Mesendoderm (in vitro differentiated cells): ENCODE measurements at regions not wholly inside any gene's neighbourhood (a gene's known extent, or its start where the extent isn't known, plus 50 kb on each side); places are given as distances from the start of the nearest gene placed in this dataset.

Experiments used
- DNase-seq: peaks from one replicate; pipeline ENCODE4 v3.0.0; 2013
- H2AK5ac ChIP-seq: 2 replicates; pipeline ENCODE4 v1.6.1; 2013; ENCODE audit warnings: low read length, inconsistent platforms
- H2BK120ac ChIP-seq: 2 replicates; pipeline ENCODE4 v1.6.1; 2013; ENCODE audit warnings: low read depth, mild to moderate bottlenecking, low read length, moderate library complexity, mixed read lengths
- H2BK15ac ChIP-seq: replicated peaks from 2 replicates; pipeline ENCODE4 v1.6.1; 2013; ENCODE audit warnings: low read depth, mild to moderate bottlenecking, moderate library complexity
- H2BK5ac ChIP-seq: 2 replicates; pipeline ENCODE4 v1.6.1; 2013; ENCODE audit warnings: low read length, inconsistent platforms
- H3K18ac ChIP-seq: 2 replicates; pipeline ENCODE4 v1.6.1; 2013; ENCODE audit warnings: mild to moderate bottlenecking, low read length, mixed read lengths
- H3K23ac ChIP-seq: one replicate; pipeline ENCODE4 v1.6.1; 2013; ENCODE audit warnings: low read length
- H3K27ac ChIP-seq: 2 replicates; pipeline ENCODE4 v1.5.1; 2013; ENCODE audit warnings: low read depth, mild to moderate bottlenecking, inconsistent platforms, low read length, moderate library complexity
- H3K27me3 ChIP-seq: 2 replicates; pipeline ENCODE4 v1.6.1; 2013; ENCODE audit warnings: low read length, control low read depth, mild to moderate bottlenecking, inconsistent platforms; ENCODE audit not compliant: insufficient read depth, poor library complexity
- H3K36me3 ChIP-seq: 2 replicates; pipeline ENCODE4 v1.6.1; 2013; ENCODE audit warnings: low read length, inconsistent platforms; ENCODE audit not compliant: control insufficient read depth, insufficient read depth
- H3K4ac ChIP-seq: one replicate; pipeline ENCODE4 v1.6.1; 2013; ENCODE audit warnings: low read depth, mild to moderate bottlenecking, low read length, moderate library complexity
- H3K4me1 ChIP-seq: 2 replicates; pipeline ENCODE4 v1.6.1; 2013; ENCODE audit warnings: low read depth, low read length, inconsistent platforms; ENCODE audit not compliant: control insufficient read depth
- H3K4me2 ChIP-seq: 2 replicates; pipeline ENCODE4 v1.6.1; 2013; ENCODE audit warnings: low read length
- H3K4me3 ChIP-seq: 2 replicates; pipeline ENCODE4 v1.5.1; 2013; ENCODE audit warnings: mild to moderate bottlenecking, low read length
- H3K56ac ChIP-seq: one replicate; pipeline ENCODE4 v1.6.1; 2013; ENCODE audit warnings: low read length
- H3K79me1 ChIP-seq: 2 replicates; pipeline ENCODE4 v1.6.1; 2013; ENCODE audit warnings: low read length, inconsistent platforms
- H3K79me2 ChIP-seq: 2 replicates; pipeline ENCODE4 v1.6.1; 2013; ENCODE audit warnings: mild to moderate bottlenecking, low read length; ENCODE audit not compliant: control insufficient read depth, insufficient read depth
- H3K9ac ChIP-seq: 2 replicates; pipeline ENCODE4 v1.6.1; 2013; ENCODE audit warnings: low read length, inconsistent platforms
- H4K5ac ChIP-seq: one replicate; pipeline ENCODE4 v1.6.1; 2013; ENCODE audit warnings: low read length
- H4K8ac ChIP-seq: one replicate; pipeline ENCODE4 v1.6.1; 2013; ENCODE audit warnings: low read depth, mild to moderate bottlenecking, control low read depth, low read length, moderate library complexity
- WGBS: extraction: QIAGEN DNeasy Blood & Tissue Kit; methylation state at CpG from one replicate; pipeline ENCODE4 v1.1.7; 2013; ENCODE audit warnings: low lambda C conversion rate, missing lambda C conversion rate; ENCODE audit not compliant: insufficient coverage; ENCODE audit errors: extremely low coverage; 5-methylcytosine and 5-hydroxymethylcytosine counted together

DNA sequence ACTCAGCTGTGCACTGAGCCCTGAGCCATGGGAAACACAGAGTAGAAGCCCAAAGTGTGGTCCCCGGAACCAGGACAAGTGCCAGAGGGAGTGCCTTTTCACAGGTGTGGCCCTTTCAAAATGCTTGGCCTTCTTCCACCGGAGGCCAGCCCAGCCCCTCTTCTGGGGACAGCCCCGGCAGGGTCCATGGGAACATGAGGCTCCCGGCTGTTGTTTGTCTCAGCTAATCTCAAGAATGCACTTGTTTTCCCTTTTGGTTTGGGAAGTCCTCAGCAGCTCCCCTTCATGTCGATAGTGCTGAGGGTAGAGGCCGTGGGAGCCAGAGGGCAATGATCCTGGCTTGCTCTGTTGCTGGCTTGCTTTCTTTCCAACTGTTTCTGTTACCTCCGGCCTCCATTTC is 91.1 kb upstream of the MRPS22 start:
- no peak overlapping the region for H2BK5ac ChIP-seq
- H2BK120ac ChIP-seq, result no peak overlapping the region
- no peak overlapping the region for H3K18ac ChIP-seq
- H3K4me3 ChIP-seq, result no peak overlapping the region
- no peak overlapping the region for H2AK5ac ChIP-seq
- WGBS, result no CpG with 5 or more reads among the region's 7 CpGs
- no peak overlapping the region for H2BK15ac ChIP-seq
- no peaks in the 10 kb centered on the region for H3K79me1 ChIP-seq
- H3K27me3 ChIP-seq, result no peaks in the 10 kb centered on the region
- no peak overlapping the region for H3K9ac ChIP-seq
- H3K27ac ChIP-seq, result no peak overlapping the region
- no peak overlapping the region for H3K4me2 ChIP-seq
- H3K36me3 ChIP-seq, result no peaks in the 10 kb centered on the region
- no peaks in the 10 kb centered on the region for H3K4me1 ChIP-seq
- no peak overlapping the region for H4K8ac ChIP-seq
- H3K79me2 ChIP-seq, result no peaks in the 10 kb centered on the region
- no peak overlapping the region for H3K56ac ChIP-seq
- no peak for DNase-seq
- H3K4ac ChIP-seq, result no peak overlapping the region
- H4K5ac ChIP-seq, result no peak overlapping the region
- no peak overlapping the region for H3K23ac ChIP-seq

DNA sequence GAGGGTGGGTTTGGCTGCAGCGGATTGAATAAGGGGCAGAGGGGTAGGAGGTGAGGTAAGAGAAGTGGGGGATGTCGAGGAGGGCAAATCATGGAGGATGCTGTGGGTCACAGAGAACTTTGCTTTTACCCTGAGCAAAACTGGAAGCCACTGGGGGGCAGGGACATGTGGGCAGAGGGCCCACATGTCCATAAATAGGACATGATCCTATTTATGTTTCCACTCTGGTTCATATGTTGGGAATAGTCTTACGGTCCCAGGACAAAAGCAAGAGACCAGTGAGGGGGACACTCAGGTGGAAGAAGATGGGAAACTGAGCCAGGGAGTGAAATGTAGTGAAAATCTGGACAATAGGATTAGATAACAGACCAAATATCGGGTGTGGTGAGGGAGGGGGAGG is 85.5 kb upstream of the MRPS22 start:
- Histone ChIP-seq H3K36me3 (no peaks in the 10 kb centered on the region), H2BK5ac (no peak overlapping the region), H3K4ac (no peak overlapping the region), H3K79me2 (no peaks in the 10 kb centered on the region), H3K23ac (no peak overlapping the region), H3K9ac (no peak overlapping the region), H2BK120ac (no peak overlapping the region), H4K5ac (no peak overlapping the region), H3K27me3 (no peaks in the 10 kb centered on the region), H2BK15ac (no peak overlapping the region), H2AK5ac (no peak overlapping the region), H4K8ac (no peak overlapping the region), H3K79me1 (no peaks in the 10 kb centered on the region), H3K4me2 (no peak overlapping the region), H3K56ac (no peak overlapping the region), H3K4me1 (no peaks in the 10 kb centered on the region), H3K18ac (no peak overlapping the region), H3K4me3 (no peak overlapping the region), H3K27ac (no peak overlapping the region)
- no CpG with 5 or more reads among the region's 4 CpGs for WGBS
- DNase-seq, result no peak

DNA sequence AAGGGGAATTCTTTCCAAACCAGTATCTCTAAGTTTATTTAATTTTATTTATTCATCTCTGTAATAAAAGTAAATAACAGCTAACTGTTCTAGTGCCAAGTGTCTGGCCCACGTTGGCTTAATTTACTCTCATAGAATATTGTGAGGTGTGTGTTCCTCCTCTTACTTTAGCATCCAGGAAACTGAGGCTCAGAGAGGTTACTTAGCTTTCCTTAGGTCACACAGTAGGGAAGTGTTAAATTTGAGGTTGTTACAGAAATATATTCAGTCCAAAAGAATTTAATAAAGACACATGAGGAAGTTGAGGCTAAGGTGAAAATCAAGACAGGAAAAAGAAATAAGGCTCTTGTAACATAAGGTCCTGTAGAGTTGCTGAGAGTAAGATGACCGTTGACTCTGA is 84.4 kb upstream of the MRPS22 start:
- Histone ChIP-seq H3K4me1 (no peaks in the 10 kb centered on the region), H3K79me2 (no peaks in the 10 kb centered on the region), H3K4me3 (no peak overlapping the region), H3K4me2 (no peak overlapping the region), H3K9ac (no peak overlapping the region), H4K5ac (no peak overlapping the region), H3K36me3 (no peaks in the 10 kb centered on the region), H3K23ac (no peak overlapping the region), H4K8ac (no peak overlapping the region), H3K4ac (no peak overlapping the region), H3K27me3 (no peaks in the 10 kb centered on the region), H2AK5ac (no peak overlapping the region), H3K27ac (no peak overlapping the region), H3K79me1 (no peaks in the 10 kb centered on the region), H3K56ac (no peak overlapping the region), H2BK5ac (no peak overlapping the region), H2BK120ac (no peak overlapping the region), H2BK15ac (no peak overlapping the region), H3K18ac (no peak overlapping the region)
- DNase-seq, result no peak
- WGBS, result no CpG with 5 or more reads among the region's 2 CpGs

DNA sequence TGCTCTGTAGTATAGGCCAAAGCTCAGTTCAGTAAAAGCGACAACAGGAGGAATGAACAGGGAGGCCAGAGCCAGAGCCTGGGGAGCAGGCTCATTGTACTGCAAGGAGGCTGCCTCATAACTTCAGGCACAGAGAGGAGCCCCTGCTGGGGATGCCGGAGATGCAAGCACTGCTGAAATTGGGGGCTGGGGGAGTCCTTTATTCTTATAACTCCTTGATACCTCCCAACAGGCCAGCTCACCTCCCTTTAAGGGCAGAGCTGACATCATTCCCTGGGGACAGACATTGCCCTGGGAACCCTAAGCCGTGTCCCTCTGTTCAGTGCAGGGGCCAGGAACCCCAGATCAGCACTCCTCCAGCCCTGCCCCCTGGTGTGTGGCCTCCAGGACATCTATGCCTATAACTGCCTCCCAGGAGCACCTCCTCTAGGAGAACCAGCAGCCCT is 83.8 kb upstream of the MRPS22 start:
- H3K4me1 ChIP-seq, result no peaks in the 10 kb centered on the region
- H2BK120ac ChIP-seq, result no peak overlapping the region
- H3K79me1 ChIP-seq, result no peaks in the 10 kb centered on the region
- no peak overlapping the region for H3K9ac ChIP-seq
- no peaks in the 10 kb centered on the region for H3K79me2 ChIP-seq
- no peak overlapping the region for H3K4ac ChIP-seq
- no peak overlapping the region for H3K56ac ChIP-seq
- no peak overlapping the region for H3K18ac ChIP-seq
- H3K4me2 ChIP-seq, result no peak overlapping the region
- WGBS, result no CpG with 5 or more reads among the region's 3 CpGs
- no peaks in the 10 kb centered on the region for H3K27me3 ChIP-seq
- no peak overlapping the region for H2BK15ac ChIP-seq
- no peak overlapping the region for H2AK5ac ChIP-seq
- no peak overlapping the region for H3K27ac ChIP-seq
- no peak overlapping the region for H3K23ac ChIP-seq
- no peak overlapping the region for H4K8ac ChIP-seq
- H3K4me3 ChIP-seq, result no peak overlapping the region
- H2BK5ac ChIP-seq, result no peak overlapping the region
- DNase-seq, result no peak
- no peaks in the 10 kb centered on the region for H3K36me3 ChIP-seq
- H4K5ac ChIP-seq, result no peak overlapping the region

DNA sequence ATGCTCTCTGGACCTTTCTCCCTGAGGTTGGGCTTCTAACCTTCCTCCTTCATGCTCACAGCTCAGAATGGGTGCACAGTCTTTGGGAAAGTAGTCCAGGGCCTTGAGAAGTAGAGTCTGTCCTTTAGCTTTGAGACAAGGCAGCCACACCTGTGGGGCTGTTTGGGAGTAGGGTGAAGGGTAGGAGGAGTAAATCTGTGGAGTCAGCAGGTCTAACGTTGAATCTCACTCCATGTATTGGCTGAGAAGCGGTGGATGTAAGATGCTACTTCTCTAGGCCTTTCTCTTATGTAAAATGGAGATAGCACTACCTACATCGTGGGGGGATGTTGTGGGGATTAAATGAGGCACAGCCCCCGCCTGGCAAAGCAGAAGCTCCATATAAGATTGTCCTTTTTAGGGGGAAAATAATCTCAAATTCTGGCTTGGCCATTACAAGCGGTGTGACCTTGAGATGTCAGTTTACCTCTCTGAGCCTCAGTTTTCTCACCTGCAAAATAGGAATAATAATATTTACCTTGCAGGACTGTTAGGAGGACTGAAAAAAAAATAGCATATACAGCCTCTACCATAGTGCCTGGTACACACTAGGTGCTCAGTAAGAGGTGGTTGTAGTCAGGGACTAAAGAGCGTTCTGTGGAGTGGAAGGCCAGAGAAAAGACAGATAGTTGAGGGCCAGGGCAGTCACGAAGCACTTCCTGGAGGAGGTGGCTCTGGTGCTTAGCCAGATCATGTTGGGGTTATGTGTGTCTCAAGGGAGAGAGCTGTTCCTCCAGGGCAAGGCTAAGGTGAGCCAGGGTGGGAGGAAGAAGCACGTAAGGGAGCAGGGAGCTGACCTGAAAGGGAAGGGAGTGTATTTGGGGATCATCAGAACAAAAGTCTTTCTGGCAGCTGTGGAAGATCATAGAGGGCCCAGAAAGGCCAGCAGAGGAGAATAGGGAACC is 82.8 kb upstream of the MRPS22 start:
- no CpG with 5 or more reads among the region's 8 CpGs for WGBS
- H3K4ac ChIP-seq, result no peak overlapping the region
- H3K56ac ChIP-seq, result no peak overlapping the region
- no peak overlapping the region for H3K9ac ChIP-seq
- H3K18ac ChIP-seq, result no peak overlapping the region
- no peaks in the 10 kb centered on the region for H3K27me3 ChIP-seq
- no peak overlapping the region for H3K27ac ChIP-seq
- H3K4me1 ChIP-seq, result no peaks in the 10 kb centered on the region
- H3K36me3 ChIP-seq, result no peaks in the 10 kb centered on the region
- H2BK15ac ChIP-seq, result no peak overlapping the region
- no peak overlapping the region for H3K23ac ChIP-seq
- no peak overlapping the region for H2BK5ac ChIP-seq
- H2AK5ac ChIP-seq, result no peak overlapping the region
- no peak overlapping the region for H4K8ac ChIP-seq
- no peak overlapping the region for H2BK120ac ChIP-seq
- H3K79me1 ChIP-seq, result no peaks in the 10 kb centered on the region
- no peak for DNase-seq
- H3K79me2 ChIP-seq, result no peaks in the 10 kb centered on the region
- H4K5ac ChIP-seq, result no peak overlapping the region
- no peak overlapping the region for H3K4me3 ChIP-seq
- no peak overlapping the region for H3K4me2 ChIP-seq
